ENCODE measurements at regions not wholly inside any gene's neighbourhood (a gene's known extent, or its start where the extent isn't known, plus 50 kb on each side); places are given as distances from the start of the nearest gene placed in this dataset.
"Not testable (repeated sequence)": the region's sequence is repeated elsewhere in the genome, so short reads cannot be mapped to it uniquely, and the experiment has no call there.

DNA sequence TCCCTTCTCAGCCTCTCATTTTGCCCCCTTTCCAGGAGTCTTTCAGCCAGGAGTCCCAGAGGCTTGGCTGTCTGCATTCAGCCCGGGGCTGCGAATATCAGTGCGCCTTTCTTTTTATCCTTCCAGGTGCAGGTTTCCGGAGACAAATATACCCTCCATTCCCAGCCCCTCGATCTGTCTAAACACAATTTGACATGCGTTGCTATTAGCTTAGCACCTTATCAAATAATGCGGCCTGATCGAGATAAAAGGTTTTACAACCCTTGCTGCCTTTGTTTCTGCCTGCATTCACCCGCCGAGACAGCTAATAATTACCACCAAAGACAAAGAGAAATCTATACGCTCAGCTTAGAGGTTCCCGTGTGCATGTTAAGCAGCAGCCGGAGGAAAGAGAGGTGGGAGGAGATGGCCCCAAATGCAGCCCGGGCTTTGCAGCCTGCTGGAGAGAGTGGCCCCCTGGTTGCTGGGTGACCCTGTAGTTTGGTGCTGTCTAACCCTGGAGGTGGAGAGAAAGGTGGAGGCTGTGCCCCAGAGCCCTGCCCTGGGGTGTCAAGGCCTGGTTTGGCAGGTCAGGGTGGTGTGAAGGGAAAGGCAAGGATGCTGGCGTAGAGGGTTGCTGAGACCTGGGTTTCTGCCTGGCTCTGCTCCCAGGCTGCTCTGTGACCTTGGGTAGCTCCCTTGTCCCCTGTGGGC, 185.3 kb downstream of the RPS24 start:
- Histone ChIP-seq H3K9me3 (ENCODE audit: insufficient read depth, low read depth, low read length) (no peaks in the 10 kb centered on the region), H3K4me3 (ENCODE audit: low read length) (no peak overlapping the region), H3K27ac (ENCODE audit: low read length) (no peak overlapping the region), H3K27me3 (ENCODE audit: insufficient read depth, low read length) (no peaks in the 10 kb centered on the region; the same call in 1 of the 2 replicates), H3K9ac (ENCODE audit: low read depth, low read length) (no peak overlapping the region), H3K4me1 (ENCODE audit: insufficient read depth, low read length) (no peaks in the 10 kb centered on the region), H3K36me3 (ENCODE audit: insufficient read depth, low read depth, low read length) (no peaks in the 10 kb centered on the region)

DNA sequence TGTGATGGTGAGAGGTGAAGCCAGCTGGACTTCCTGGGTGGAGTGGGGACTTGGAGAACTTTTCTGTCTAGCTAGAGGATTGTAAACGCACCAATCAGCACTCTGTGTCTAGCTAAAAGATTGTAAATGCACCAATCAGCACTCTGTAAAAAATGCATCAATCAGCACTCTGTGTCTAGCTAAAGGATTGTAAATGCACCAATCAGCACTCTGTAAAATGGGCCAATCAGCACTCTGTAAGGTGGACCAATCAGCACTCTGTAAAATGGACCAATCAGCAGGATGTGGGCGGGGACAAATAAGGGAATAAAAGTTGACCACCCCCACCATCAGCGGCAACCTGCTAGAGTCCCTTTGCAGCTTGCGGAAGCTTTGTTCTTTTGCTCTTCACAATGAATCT, 185.9 kb downstream of the RPS24 start:
- H3K9ac ChIP-seq (ENCODE audit: low read depth, low read length); H3K36me3 ChIP-seq (ENCODE audit: insufficient read depth, low read depth, low read length); H3K9me3 ChIP-seq (ENCODE audit: insufficient read depth, low read depth, low read length); H3K27ac ChIP-seq (ENCODE audit: low read length); H3K4me3 ChIP-seq (ENCODE audit: low read length); H3K4me1 ChIP-seq (ENCODE audit: insufficient read depth, low read length); H3K27me3 ChIP-seq (ENCODE audit: insufficient read depth, low read length): not testable (repeated sequence)

- no peak overlapping the region for H3K9ac ChIP-seq (ENCODE audit: low read depth, low read length)
- H3K27ac ChIP-seq (ENCODE audit: low read length): no peak overlapping the region
- H3K9me3 ChIP-seq (ENCODE audit: insufficient read depth, low read depth, low read length): no peaks in the 10 kb centered on the region
- no peaks in the 10 kb centered on the region for H3K36me3 ChIP-seq (ENCODE audit: insufficient read depth, low read depth, low read length)
- no peaks in the 10 kb centered on the region; the same call in 1 of the 2 replicates for H3K27me3 ChIP-seq (ENCODE audit: insufficient read depth, low read length)
- H3K4me1 ChIP-seq (ENCODE audit: insufficient read depth, low read length): no peaks in the 10 kb centered on the region
- H3K4me3 ChIP-seq (ENCODE audit: low read length): no peak overlapping the region
These were observed 187.1 kb downstream of the RPS24 start for GRCh38 chr10:78220781-78221180.

GRCh38 chr10:78222096-78222790, 188.6 kb downstream of the RPS24 start:
- no peaks in the 10 kb centered on the region; the same call in 1 of the 2 replicates for H3K27me3 ChIP-seq (ENCODE audit: insufficient read depth, low read length)
- H3K36me3 ChIP-seq (ENCODE audit: insufficient read depth, low read depth, low read length): no peaks in the 10 kb centered on the region
- no peak overlapping the region for H3K4me3 ChIP-seq (ENCODE audit: low read length)
- H3K9ac ChIP-seq (ENCODE audit: low read depth, low read length): no peak overlapping the region
- no peaks in the 10 kb centered on the region for H3K4me1 ChIP-seq (ENCODE audit: insufficient read depth, low read length)
- H3K27ac ChIP-seq (ENCODE audit: low read length): no peak overlapping the region
- H3K9me3 ChIP-seq (ENCODE audit: insufficient read depth, low read depth, low read length): no peaks in the 10 kb centered on the region

GRCh38 chr10:78223088-78223487, 189.4 kb downstream of the RPS24 start:
- H3K4me1 ChIP-seq (ENCODE audit: insufficient read depth, low read length): no peaks in the 10 kb centered on the region
- no peak overlapping the region for H3K27ac ChIP-seq (ENCODE audit: low read length)
- H3K4me3 ChIP-seq (ENCODE audit: low read length): no peak overlapping the region
- no peaks in the 10 kb centered on the region for H3K9me3 ChIP-seq (ENCODE audit: insufficient read depth, low read depth, low read length)
- no peak overlapping the region for H3K9ac ChIP-seq (ENCODE audit: low read depth, low read length)
- H3K27me3 ChIP-seq (ENCODE audit: insufficient read depth, low read length): no peaks in the 10 kb centered on the region; the same call in 1 of the 2 replicates
- no peaks in the 10 kb centered on the region for H3K36me3 ChIP-seq (ENCODE audit: insufficient read depth, low read depth, low read length)

GRCh38 chr10:78224602-78225001, 190.9 kb downstream of the RPS24 start:
- Histone ChIP-seq H3K27ac (ENCODE audit: low read length) (no peak overlapping the region), H3K4me1 (ENCODE audit: insufficient read depth, low read length) (no peaks in the 10 kb centered on the region), H3K9ac (ENCODE audit: low read depth, low read length) (no peak overlapping the region), H3K4me3 (ENCODE audit: low read length) (no peak overlapping the region), H3K36me3 (ENCODE audit: insufficient read depth, low read depth, low read length) (no peaks in the 10 kb centered on the region), H3K9me3 (ENCODE audit: insufficient read depth, low read depth, low read length) (no peaks in the 10 kb centered on the region), H3K27me3 (ENCODE audit: insufficient read depth, low read length) (no peaks in the 10 kb centered on the region; the same call in 1 of the 2 replicates)

- Histone ChIP-seq H3K9ac (ENCODE audit: low read depth, low read length) (no peak overlapping the region), H3K4me1 (ENCODE audit: insufficient read depth, low read length) (no peaks in the 10 kb centered on the region), H3K4me3 (ENCODE audit: low read length) (no peak overlapping the region), H3K27me3 (ENCODE audit: insufficient read depth, low read length) (no peaks in the 10 kb centered on the region; the same call in 1 of the 2 replicates), H3K9me3 (ENCODE audit: insufficient read depth, low read depth, low read length) (no peaks in the 10 kb centered on the region), H3K36me3 (ENCODE audit: insufficient read depth, low read depth, low read length) (no peaks in the 10 kb centered on the region), H3K27ac (ENCODE audit: low read length) (no peak overlapping the region)
These were observed 191.9 kb downstream of the RPS24 start for GRCh38 chr10:78225594-78225993.

DNA sequence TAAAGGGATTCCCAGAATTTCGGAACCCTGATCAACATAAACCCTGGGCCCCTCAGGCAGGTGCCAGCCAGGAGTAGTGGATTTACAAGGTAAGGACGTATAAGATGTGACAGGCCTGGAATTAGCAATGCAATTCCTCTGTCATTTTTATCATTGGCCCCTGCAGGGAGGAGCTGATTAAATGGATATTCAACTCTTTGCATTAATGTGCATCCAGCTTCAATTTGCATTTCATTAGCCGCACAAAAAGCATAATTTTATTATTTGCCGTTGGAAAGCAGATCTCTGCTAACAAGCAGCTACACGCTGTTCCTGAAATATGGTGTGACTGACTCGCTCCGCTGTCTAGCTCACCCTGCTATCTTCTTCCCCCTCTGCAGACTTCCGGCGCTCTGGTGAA, 195.8 kb downstream of the RPS24 start:
- Histone ChIP-seq H3K9ac (ENCODE audit: low read depth, low read length) (no peak overlapping the region), H3K9me3 (ENCODE audit: insufficient read depth, low read depth, low read length) (no peaks in the 10 kb centered on the region), H3K36me3 (ENCODE audit: insufficient read depth, low read depth, low read length) (no peaks in the 10 kb centered on the region), H3K4me3 (ENCODE audit: low read length) (no peak overlapping the region), H3K4me1 (ENCODE audit: insufficient read depth, low read length) (no peaks in the 10 kb centered on the region), H3K27me3 (ENCODE audit: insufficient read depth, low read length) (no peaks in the 10 kb centered on the region), H3K27ac (ENCODE audit: low read length) (no peak overlapping the region)

GRCh38 chr10:78229950-78230675, 196.4 kb downstream of the RPS24 start:
- Histone ChIP-seq H3K9ac (ENCODE audit: low read depth, low read length) (no peak overlapping the region), H3K4me1 (ENCODE audit: insufficient read depth, low read length) (no peaks in the 10 kb centered on the region), H3K4me3 (ENCODE audit: low read length) (no peak overlapping the region), H3K27me3 (ENCODE audit: insufficient read depth, low read length) (no peaks in the 10 kb centered on the region), H3K36me3 (ENCODE audit: insufficient read depth, low read depth, low read length) (no peaks in the 10 kb centered on the region), H3K9me3 (ENCODE audit: insufficient read depth, low read depth, low read length) (no peaks in the 10 kb centered on the region), H3K27ac (ENCODE audit: low read length) (no peak overlapping the region)

- H3K9me3 ChIP-seq (ENCODE audit: insufficient read depth, low read depth, low read length): no peaks in the 10 kb centered on the region
- H3K27me3 ChIP-seq (ENCODE audit: insufficient read depth, low read length): no peaks in the 10 kb centered on the region
- H3K36me3 ChIP-seq (ENCODE audit: insufficient read depth, low read depth, low read length): no peaks in the 10 kb centered on the region
- H3K27ac ChIP-seq (ENCODE audit: low read length): no peak overlapping the region
- no peaks in the 10 kb centered on the region for H3K4me1 ChIP-seq (ENCODE audit: insufficient read depth, low read length)
- H3K4me3 ChIP-seq (ENCODE audit: low read length): no peak overlapping the region
- H3K9ac ChIP-seq (ENCODE audit: low read depth, low read length): no peak overlapping the region
These were observed 197.7 kb downstream of the RPS24 start for GRCh38 chr10:78231327-78231726.

GRCh38 chr10:78231939-78232338, 198.3 kb downstream of the RPS24 start:
- H3K36me3 ChIP-seq (ENCODE audit: insufficient read depth, low read depth, low read length): no peaks in the 10 kb centered on the region
- H3K4me3 ChIP-seq (ENCODE audit: low read length): no peak overlapping the region
- H3K27me3 ChIP-seq (ENCODE audit: insufficient read depth, low read length): no peaks in the 10 kb centered on the region
- no peak overlapping the region for H3K27ac ChIP-seq (ENCODE audit: low read length)
- H3K4me1 ChIP-seq (ENCODE audit: insufficient read depth, low read length): no peaks in the 10 kb centered on the region
- H3K9ac ChIP-seq (ENCODE audit: low read depth, low read length): no peak overlapping the region
- no peaks in the 10 kb centered on the region for H3K9me3 ChIP-seq (ENCODE audit: insufficient read depth, low read depth, low read length)

All from iPS-20b (cell line).